Liver (tissue), 8 donors: ENCODE measurements at regions not wholly inside any gene's neighbourhood (a gene's known extent, or its start where the extent isn't known, plus 50 kb on each side); places are given as distances from the start of the nearest gene placed in this dataset.
A peak's percentile ranks its signal among the peaks of the same experiment; 100 is the strongest.

ENCODE experiments used
- DNase-seq: peaks from one replicate; pipeline ENCODE4 v3.0.0-alpha.2; 2017; ENCODE audit warnings: low spot score
- H3K27ac ChIP-seq, 2 donors: one replicate each; pipeline ENCODE4 v1.7.0; 2013; ENCODE audit warnings: inconsistent platforms in 2 of 2, low read length in 2 of 2, control low read depth in 1 of 2, low read depth in 1 of 2, mild to moderate bottlenecking in 1 of 2
- H3K27me3 ChIP-seq, 4 donors: one replicate each; pipeline versions ENCODE4 v1.6.1 to v1.7.0; 2013; ENCODE audit warnings: low read length in 3 of 4, inconsistent platforms in 1 of 4, mild to moderate bottlenecking in 1 of 4, moderate library complexity in 1 of 4; ENCODE audit not compliant: control insufficient read depth in 4 of 4, insufficient read depth in 4 of 4
- H3K36me3 ChIP-seq, 4 donors: one replicate each; pipeline versions ENCODE4 v1.6.1 to v1.7.0; 2013; ENCODE audit warnings: low read length in 3 of 4, mild to moderate bottlenecking in 3 of 4, low read depth in 1 of 4, moderate library complexity in 1 of 4; ENCODE audit not compliant: control insufficient read depth in 4 of 4, insufficient read depth in 3 of 4
- H3K4me1 ChIP-seq, 4 donors: one replicate each; pipeline versions ENCODE4 v1.6.1 to v1.7.0; 2013; ENCODE audit warnings: low read length in 3 of 4, mild to moderate bottlenecking in 3 of 4, moderate library complexity in 1 of 4; ENCODE audit not compliant: control insufficient read depth in 4 of 4, insufficient read depth in 4 of 4
- H3K4me3 ChIP-seq, 3 donors: one replicate each; pipeline versions ENCODE4 v1.6.1 to v1.7.0; 2013; ENCODE audit warnings: low read length in 3 of 3, control low read depth in 1 of 3, low read depth in 1 of 3, mild to moderate bottlenecking in 1 of 3
- H3K9ac ChIP-seq, 2 donors: one replicate each; pipeline ENCODE4 v1.7.0; 2013; ENCODE audit warnings: low read length in 2 of 2, mild to moderate bottlenecking in 2 of 2, moderate library complexity in 2 of 2, control low read depth in 1 of 2, low read depth in 1 of 2
- H3K9me3 ChIP-seq, 4 donors: one replicate each; pipeline versions ENCODE4 v1.6.1 to v1.7.0; 2013; ENCODE audit warnings: low read length in 3 of 4; ENCODE audit not compliant: control insufficient read depth in 4 of 4
- CTCF ChIP-seq: fragments of 150-350 bp; IDR thresholded peaks from 2 replicates; pipeline ENCODE4 v1.5.1; 2017; ENCODE audit warnings: improper control_type of control experiment, low read depth, low read length; ENCODE audit not compliant: missing input control
- EGR1 ChIP-seq, 2 donors: IDR thresholded peaks; 2 replicates each; pipeline ENCODE4 v1.6.1; 2016 to 2018; ENCODE audit warnings: antibody characterized with exemption in 2 of 2, low read depth in 2 of 2
- FOXA1 ChIP-seq: IDR thresholded peaks from 2 replicates; pipeline ENCODE4 v1.6.1; 2016; ENCODE audit warnings: antibody characterized with exemption
- FOXA2 ChIP-seq: IDR thresholded peaks from 2 replicates; pipeline ENCODE4 v1.6.1; 2016; ENCODE audit warnings: antibody characterized with exemption
- GABPA ChIP-seq, 2 donors: IDR thresholded peaks in 1 of 2; conservative IDR thresholded peaks in 1 of 2; 2 replicates each; pipeline ENCODE4 v1.6.1; 2016; ENCODE audit warnings: antibody characterized with exemption in 2 of 2, mild to moderate bottlenecking in 1 of 2, moderate library complexity in 1 of 2
- HNF4A ChIP-seq, 2 donors: conservative IDR thresholded peaks; 2 replicates each; pipeline ENCODE4 v1.6.1; 2016; ENCODE audit warnings: antibody characterized with exemption in 2 of 2, mild to moderate bottlenecking in 2 of 2
- HNF4G ChIP-seq: IDR thresholded peaks from 2 replicates; pipeline ENCODE4 v1.6.1; 2016; ENCODE audit warnings: antibody characterized with exemption
- JUND ChIP-seq, 2 donors: IDR thresholded peaks; 2 replicates each; pipeline ENCODE4 v1.6.1; 2016; ENCODE audit warnings: antibody characterized with exemption in 2 of 2
- MAX ChIP-seq: IDR thresholded peaks from 2 replicates; pipeline ENCODE4 v1.6.1; 2016; ENCODE audit warnings: antibody characterized with exemption
- RXRA ChIP-seq, 2 donors: IDR thresholded peaks; 2 replicates each; pipeline ENCODE4 v1.6.1; 2017 to 2018; ENCODE audit warnings: antibody characterized with exemption in 2 of 2, mild to moderate bottlenecking in 1 of 2
- SP1 ChIP-seq: IDR thresholded peaks from 2 replicates; pipeline ENCODE4 v1.6.1; 2018; ENCODE audit warnings: antibody characterized with exemption, mild to moderate bottlenecking
- TAF1 ChIP-seq: conservative IDR thresholded peaks from 2 replicates; pipeline ENCODE4 v1.6.1; 2016; ENCODE audit warnings: antibody characterized with exemption, mild to moderate bottlenecking
- YY1 ChIP-seq: IDR thresholded peaks from 2 replicates; pipeline ENCODE4 v1.6.1; 2016; ENCODE audit warnings: antibody characterized with exemption, mild to moderate bottlenecking
- WGBS: extraction: QIAGEN DNeasy Blood & Tissue Kit; methylation state at CpG from one replicate; pipeline ENCODE4 v1.1.7; 2013; 5-methylcytosine and 5-hydroxymethylcytosine counted together
- TF ChIP-seq, protein P1 (sequence below): IDR thresholded peaks from 2 replicates; pipeline ENCODE4 v1.6.1; 2016; ENCODE audit warnings: antibody characterized with exemption
- TF ChIP-seq, protein P2 (sequence below): IDR thresholded peaks from 2 replicates; pipeline ENCODE4 v1.6.1; 2016; ENCODE audit warnings: antibody characterized with exemption
- TF ChIP-seq, protein P3 (sequence below): IDR thresholded peaks from 2 replicates; pipeline ENCODE4 v1.6.1; 2016; ENCODE audit warnings: antibody characterized with exemption, mild to moderate bottlenecking
- donor health status: healthy.
- donor health status: healthy.
- donor health status: healthy.
- donor health status: healthy.
- donor health status: healthy.

DNA sequence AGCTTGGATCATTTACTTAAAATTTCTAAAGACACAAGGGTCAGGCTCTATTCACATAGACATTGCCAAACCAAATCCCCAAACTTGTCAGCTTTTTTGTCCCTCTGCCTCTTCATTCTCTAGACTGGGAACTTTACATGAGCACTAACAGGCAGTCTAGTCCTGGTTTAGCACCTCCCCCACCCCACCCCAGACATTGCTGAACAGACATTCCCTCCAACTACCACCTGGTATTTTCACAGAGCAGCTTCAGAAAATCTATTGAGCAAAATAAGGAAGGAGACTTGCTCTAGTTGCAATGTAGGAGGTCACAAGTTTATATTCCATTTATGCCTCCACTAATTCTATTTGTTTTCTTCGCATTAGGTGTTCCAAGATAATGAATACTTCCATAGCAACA is 56.8 kb upstream of the AASS start:
- peaks cover 0 to 11% (median 2%) of the 10 kb centered on the region in 4 donors for H3K4me1 ChIP-seq
- TF ChIP-seq, protein P1, sequence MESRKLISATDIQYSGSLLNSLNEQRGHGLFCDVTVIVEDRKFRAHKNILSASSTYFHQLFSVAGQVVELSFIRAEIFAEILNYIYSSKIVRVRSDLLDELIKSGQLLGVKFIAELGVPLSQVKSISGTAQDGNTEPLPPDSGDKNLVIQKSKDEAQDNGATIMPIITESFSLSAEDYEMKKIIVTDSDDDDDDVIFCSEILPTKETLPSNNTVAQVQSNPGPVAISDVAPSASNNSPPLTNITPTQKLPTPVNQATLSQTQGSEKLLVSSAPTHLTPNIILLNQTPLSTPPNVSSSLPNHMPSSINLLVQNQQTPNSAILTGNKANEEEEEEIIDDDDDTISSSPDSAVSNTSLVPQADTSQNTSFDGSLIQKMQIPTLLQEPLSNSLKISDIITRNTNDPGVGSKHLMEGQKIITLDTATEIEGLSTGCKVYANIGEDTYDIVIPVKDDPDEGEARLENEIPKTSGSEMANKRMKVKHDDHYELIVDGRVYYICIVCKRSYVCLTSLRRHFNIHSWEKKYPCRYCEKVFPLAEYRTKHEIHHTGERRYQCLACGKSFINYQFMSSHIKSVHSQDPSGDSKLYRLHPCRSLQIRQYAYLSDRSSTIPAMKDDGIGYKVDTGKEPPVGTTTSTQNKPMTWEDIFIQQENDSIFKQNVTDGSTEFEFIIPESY: no peak
- TF ChIP-seq TAF1 (no peak), SP1 (no peak), FOXA1 (no peak), HNF4A (conservative IDR thresholded peaks at IDR 0.05) (no peak), YY1 (no peak), GABPA (IDR thresholded peaks at IDR 0.05 in 1 of 2, conservative IDR thresholded peaks at IDR 0.05 in 1 of 2) (no peak), MAX (no peak)
- TF ChIP-seq, protein P2, sequence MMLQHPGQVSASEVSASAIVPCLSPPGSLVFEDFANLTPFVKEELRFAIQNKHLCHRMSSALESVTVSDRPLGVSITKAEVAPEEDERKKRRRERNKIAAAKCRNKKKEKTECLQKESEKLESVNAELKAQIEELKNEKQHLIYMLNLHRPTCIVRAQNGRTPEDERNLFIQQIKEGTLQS: no peak
- WGBS: 95% methylated on average over 1 of the region's 1 CpG
- DNase-seq: no peak
- no peak overlapping the region for H3K27ac ChIP-seq
- H3K27me3 ChIP-seq: no peaks in the 10 kb centered on the region
- H3K36me3 ChIP-seq: no peaks in the 10 kb centered on the region
- H3K9me3 ChIP-seq: no peaks in the 10 kb centered on the region
- no peak overlapping the region for H3K9ac ChIP-seq
- no peak overlapping the region for H3K4me3 ChIP-seq

DNA sequence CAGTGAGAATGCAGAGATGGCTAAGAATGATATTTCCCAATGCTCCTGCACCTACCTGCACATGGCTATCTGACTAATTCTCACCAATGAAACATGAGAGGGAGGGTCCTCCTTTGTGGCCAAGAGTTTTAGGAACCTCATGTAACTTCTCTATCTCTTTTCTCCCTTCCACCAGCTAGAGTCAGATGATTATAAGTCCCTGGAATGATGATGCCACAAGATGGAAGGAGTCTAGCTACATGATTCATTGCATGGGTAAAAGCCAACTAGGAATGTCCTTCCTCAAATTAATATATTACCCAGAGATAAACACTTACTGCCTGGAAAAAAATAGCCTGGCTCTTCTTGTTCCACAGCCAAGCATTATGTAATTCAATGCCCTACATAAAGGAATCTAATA is 55.1 kb upstream of the AASS start:
- TF ChIP-seq HNF4A (conservative IDR thresholded peaks at IDR 0.05) (peak; percentile 7 to 8), JUND (IDR thresholded peaks at IDR 0.05) (peak; percentile 15 to 33), GABPA (IDR thresholded peaks at IDR 0.05 in 1 of 2, conservative IDR thresholded peaks at IDR 0.05 in 1 of 2) (no peak), EGR1 (IDR thresholded peaks at IDR 0.05; ENCODE audit: low read depth in 2 of 2) (peak in 1 of 2 donors; percentile 10), FOXA1 (no peak), RXRA (IDR thresholded peaks at IDR 0.05) (no peak)
- Histone ChIP-seq H3K27me3 (no peaks in the 10 kb centered on the region), H3K9me3 (no peaks in the 10 kb centered on the region), H3K36me3 (no peaks in the 10 kb centered on the region), H3K4me3 (no peak overlapping the region), H3K4me1 (peaks cover 0 to 11% (median 2%) of the 10 kb centered on the region in 4 donors), H3K9ac (no peak overlapping the region), H3K27ac (no peak overlapping the region)
- no peak for DNase-seq

DNA sequence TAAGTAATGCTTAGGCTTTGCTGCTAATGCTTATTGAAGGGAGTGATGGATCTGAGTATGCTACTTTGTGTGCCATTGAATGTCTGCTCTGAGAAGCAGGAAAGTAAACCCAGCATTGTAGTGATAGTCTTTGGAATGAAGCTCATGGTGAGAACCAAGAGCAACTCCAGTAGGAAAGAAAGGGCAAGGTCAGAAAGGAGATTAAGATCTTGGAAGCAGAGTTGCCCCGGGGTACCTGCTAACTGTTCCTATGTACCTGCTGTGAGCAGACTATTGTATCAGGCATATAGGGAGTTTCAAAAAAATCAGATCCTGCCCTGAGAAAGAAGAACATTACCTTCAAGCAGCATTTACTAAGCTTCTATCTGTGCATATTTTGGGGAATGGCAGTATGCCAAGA is 54.5 kb upstream of the AASS start:
- Histone ChIP-seq H3K27me3 (no peaks in the 10 kb centered on the region), H3K9me3 (no peaks in the 10 kb centered on the region), H3K4me1 (peaks cover 0 to 11% (median 2%) of the 10 kb centered on the region in 4 donors), H3K9ac (no peak overlapping the region), H3K27ac (no peak overlapping the region), H3K36me3 (no peaks in the 10 kb centered on the region), H3K4me3 (no peak overlapping the region)
- 63% methylated on average over 1 of the region's 1 CpG for WGBS
- TF ChIP-seq, protein P3, sequence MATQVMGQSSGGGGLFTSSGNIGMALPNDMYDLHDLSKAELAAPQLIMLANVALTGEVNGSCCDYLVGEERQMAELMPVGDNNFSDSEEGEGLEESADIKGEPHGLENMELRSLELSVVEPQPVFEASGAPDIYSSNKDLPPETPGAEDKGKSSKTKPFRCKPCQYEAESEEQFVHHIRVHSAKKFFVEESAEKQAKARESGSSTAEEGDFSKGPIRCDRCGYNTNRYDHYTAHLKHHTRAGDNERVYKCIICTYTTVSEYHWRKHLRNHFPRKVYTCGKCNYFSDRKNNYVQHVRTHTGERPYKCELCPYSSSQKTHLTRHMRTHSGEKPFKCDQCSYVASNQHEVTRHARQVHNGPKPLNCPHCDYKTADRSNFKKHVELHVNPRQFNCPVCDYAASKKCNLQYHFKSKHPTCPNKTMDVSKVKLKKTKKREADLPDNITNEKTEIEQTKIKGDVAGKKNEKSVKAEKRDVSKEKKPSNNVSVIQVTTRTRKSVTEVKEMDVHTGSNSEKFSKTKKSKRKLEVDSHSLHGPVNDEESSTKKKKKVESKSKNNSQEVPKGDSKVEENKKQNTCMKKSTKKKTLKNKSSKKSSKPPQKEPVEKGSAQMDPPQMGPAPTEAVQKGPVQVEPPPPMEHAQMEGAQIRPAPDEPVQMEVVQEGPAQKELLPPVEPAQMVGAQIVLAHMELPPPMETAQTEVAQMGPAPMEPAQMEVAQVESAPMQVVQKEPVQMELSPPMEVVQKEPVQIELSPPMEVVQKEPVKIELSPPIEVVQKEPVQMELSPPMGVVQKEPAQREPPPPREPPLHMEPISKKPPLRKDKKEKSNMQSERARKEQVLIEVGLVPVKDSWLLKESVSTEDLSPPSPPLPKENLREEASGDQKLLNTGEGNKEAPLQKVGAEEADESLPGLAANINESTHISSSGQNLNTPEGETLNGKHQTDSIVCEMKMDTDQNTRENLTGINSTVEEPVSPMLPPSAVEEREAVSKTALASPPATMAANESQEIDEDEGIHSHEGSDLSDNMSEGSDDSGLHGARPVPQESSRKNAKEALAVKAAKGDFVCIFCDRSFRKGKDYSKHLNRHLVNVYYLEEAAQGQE: no peak
- TF ChIP-seq, protein P2: no peak
- TF ChIP-seq EGR1 (IDR thresholded peaks at IDR 0.05; ENCODE audit: low read depth in 2 of 2) (no peak), FOXA2 (no peak), SP1 (no peak), YY1 (no peak), TAF1 (no peak), RXRA (IDR thresholded peaks at IDR 0.05) (no peak), HNF4G (no peak), CTCF (no peak), GABPA (IDR thresholded peaks at IDR 0.05 in 1 of 2, conservative IDR thresholded peaks at IDR 0.05 in 1 of 2) (no peak)
- TF ChIP-seq, protein P1: no peak
- DNase-seq: no peak
